K562 (cell line): ENCODE measurements at regions not wholly inside any gene's neighbourhood (a gene's known extent, or its start where the extent isn't known, plus 50 kb on each side); places are given as distances from the start of the nearest gene placed in this dataset.

Experiments used
- EZH2 ChIP-seq: IDR thresholded peaks from 2 replicates; pipeline ENCODE4 v1.6.1; 2012; ENCODE audit warnings: low read depth, mild to moderate bottlenecking, inconsistent platforms, low read length, borderline replicate concordance
- GABPA ChIP-seq: fragments of 200-800 bp; sonication (Bioruptor generic); conservative IDR thresholded peaks from 2 replicates; pipeline ENCODE4 v1.6.1; 2016; ENCODE audit warnings: low read depth, missing genetic modification characterization, missing compliant biosample characterization
- MBD2 ChIP-seq: sonication (generic); IDR thresholded peaks from 2 replicates; pipeline ENCODE4 v1.6.1; 2016; ENCODE audit warnings: low read depth, borderline replicate concordance
- SMARCE1 ChIP-seq: fragments of 450-650 bp; IDR thresholded peaks from 2 replicates; pipeline ENCODE4 v1.7.1; 2016; ENCODE audit warnings: mild to moderate bottlenecking
- YY1 ChIP-seq, 3 experiments: IDR thresholded peaks; 2 replicates each; pipeline ENCODE4 v1.6.1; 2011; ENCODE audit warnings: low read length in 2 of 3, mild to moderate bottlenecking in 2 of 3, moderate library complexity in 2 of 3, borderline replicate concordance in 1 of 3, control low read depth in 1 of 3, low read depth in 1 of 3; ENCODE audit not compliant: insufficient read depth in 3 of 3, insufficient replicate concordance in 2 of 3, control insufficient read depth in 1 of 3, insufficient read length in 1 of 3; ENCODE audit errors: extremely low read depth in 1 of 3
- TF ChIP-seq, protein P1 (sequence below), 2 experiments: fragments of 450-650 bp in 1 of 2; sonication (generic) in 1 of 2; formaldehyde crosslinking in 1 of 2; IDR thresholded peaks in 1 of 2; conservative IDR thresholded peaks in 1 of 2; 2 replicates each; pipeline versions ENCODE4 v1.6.1 to v1.8.1; 2016 to 2023; ENCODE audit warnings: mild to moderate bottlenecking in 2 of 2, moderate library complexity in 2 of 2, inconsistent platforms in 1 of 2, missing genetic modification reagents in 1 of 2
- TF ChIP-seq, protein P2 (sequence below): IDR thresholded peaks from 2 replicates; pipeline ENCODE4 v1.6.1; 2016; ENCODE audit warnings: missing genetic modification characterization, missing compliant biosample characterization

DNA sequence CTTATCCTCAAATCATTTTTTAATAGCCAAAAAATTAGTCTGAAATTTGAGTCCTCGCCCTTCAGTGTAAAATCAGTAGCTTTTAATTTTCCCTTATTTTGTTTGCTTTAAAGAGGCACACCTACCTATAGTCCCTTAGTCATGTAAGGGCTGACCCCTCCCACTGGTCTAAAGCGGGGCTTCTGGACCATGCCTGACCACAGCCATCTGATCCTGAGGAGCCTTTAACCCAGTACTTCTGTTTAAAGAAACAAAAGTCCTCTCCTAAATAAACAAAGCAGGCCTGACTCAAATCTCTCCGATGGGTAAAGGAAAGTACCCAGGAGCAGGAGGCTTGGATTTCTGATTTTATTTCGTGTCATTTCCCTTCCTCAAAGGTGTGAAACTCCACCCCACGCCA is 92.0 kb upstream of the CCL2 start:
- TF ChIP-seq GABPA (tag) (no peak), MBD2 (no peak), EZH2 (no peak), SMARCE1 (no peak), YY1 (IDR thresholded peaks at IDR 0.05; ENCODE audit: borderline replicate concordance in 1 of 3, control insufficient read depth in 1 of 3, extremely low read depth in 1 of 3, insufficient read depth in 3 of 3, insufficient read length in 1 of 3, insufficient replicate concordance in 2 of 3, low read depth in 1 of 3, low read length in 2 of 3) (no peak)
- TF ChIP-seq, protein P1, sequence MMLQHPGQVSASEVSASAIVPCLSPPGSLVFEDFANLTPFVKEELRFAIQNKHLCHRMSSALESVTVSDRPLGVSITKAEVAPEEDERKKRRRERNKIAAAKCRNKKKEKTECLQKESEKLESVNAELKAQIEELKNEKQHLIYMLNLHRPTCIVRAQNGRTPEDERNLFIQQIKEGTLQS (IDR thresholded peaks at IDR 0.05): no peak
- TF ChIP-seq, protein P1 (CRISPR knock-in tag; conservative IDR thresholded peaks at IDR 0.05): no peak
- TF ChIP-seq, protein P2, sequence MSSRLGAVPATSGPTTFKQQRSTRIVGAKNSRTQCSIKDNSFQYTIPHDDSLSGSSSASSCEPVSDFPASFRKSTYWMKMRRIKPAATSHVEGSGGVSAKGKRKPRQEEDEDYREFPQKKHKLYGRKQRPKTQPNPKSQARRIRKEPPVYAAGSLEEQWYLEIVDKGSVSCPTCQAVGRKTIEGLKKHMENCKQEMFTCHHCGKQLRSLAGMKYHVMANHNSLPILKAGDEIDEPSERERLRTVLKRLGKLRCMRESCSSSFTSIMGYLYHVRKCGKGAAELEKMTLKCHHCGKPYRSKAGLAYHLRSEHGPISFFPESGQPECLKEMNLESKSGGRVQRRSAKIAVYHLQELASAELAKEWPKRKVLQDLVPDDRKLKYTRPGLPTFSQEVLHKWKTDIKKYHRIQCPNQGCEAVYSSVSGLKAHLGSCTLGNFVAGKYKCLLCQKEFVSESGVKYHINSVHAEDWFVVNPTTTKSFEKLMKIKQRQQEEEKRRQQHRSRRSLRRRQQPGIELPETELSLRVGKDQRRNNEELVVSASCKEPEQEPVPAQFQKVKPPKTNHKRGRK (tag): no peak
